ENCODE measurements at regions not wholly inside any gene's neighbourhood (a gene's known extent, or its start where the extent isn't known, plus 50 kb on each side); places are given as distances from the start of the nearest gene placed in this dataset.
A peak's percentile ranks its signal among the peaks of the same experiment; 100 is the strongest.

- H3K4me3 ChIP-seq = no peak overlapping the region
- DNase-seq (ENCODE audit: low spot score) = no peak
- no peak overlapping the region for H3K27ac ChIP-seq
- TF ChIP-seq, protein P1, sequence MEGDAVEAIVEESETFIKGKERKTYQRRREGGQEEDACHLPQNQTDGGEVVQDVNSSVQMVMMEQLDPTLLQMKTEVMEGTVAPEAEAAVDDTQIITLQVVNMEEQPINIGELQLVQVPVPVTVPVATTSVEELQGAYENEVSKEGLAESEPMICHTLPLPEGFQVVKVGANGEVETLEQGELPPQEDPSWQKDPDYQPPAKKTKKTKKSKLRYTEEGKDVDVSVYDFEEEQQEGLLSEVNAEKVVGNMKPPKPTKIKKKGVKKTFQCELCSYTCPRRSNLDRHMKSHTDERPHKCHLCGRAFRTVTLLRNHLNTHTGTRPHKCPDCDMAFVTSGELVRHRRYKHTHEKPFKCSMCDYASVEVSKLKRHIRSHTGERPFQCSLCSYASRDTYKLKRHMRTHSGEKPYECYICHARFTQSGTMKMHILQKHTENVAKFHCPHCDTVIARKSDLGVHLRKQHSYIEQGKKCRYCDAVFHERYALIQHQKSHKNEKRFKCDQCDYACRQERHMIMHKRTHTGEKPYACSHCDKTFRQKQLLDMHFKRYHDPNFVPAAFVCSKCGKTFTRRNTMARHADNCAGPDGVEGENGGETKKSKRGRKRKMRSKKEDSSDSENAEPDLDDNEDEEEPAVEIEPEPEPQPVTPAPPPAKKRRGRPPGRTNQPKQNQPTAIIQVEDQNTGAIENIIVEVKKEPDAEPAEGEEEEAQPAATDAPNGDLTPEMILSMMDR (IDR thresholded peaks at IDR 0.05) = no peak
Measured at GRCh38 chr2:12163866-12164265, 417.4 kb downstream of the LPIN1 start.

DNA sequence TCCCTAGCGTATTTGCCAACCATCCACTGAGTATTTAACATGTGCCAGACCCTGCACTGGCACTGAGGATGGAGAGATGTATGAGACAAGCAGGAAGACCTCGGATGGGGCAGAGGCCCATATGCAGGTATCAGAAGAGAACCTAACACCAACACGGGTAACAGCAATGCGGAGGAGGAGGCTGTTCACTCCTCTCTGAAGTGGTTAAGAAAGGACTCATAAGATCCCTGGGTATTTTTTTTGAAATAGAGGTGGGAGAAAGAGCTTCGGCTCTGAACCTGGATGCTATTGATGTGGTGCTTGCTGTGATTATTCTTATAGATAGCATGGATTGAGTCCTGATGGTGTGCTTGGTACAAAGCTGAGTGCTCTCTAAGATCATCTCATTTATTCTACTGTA, 418.3 kb downstream of the LPIN1 start:
- TF ChIP-seq, protein P1 (IDR thresholded peaks at IDR 0.05) = no peak
- Histone ChIP-seq H3K4me3 (no peak overlapping the region), H3K27ac (no peak overlapping the region)
- no peak for DNase-seq (ENCODE audit: low spot score)

DNA sequence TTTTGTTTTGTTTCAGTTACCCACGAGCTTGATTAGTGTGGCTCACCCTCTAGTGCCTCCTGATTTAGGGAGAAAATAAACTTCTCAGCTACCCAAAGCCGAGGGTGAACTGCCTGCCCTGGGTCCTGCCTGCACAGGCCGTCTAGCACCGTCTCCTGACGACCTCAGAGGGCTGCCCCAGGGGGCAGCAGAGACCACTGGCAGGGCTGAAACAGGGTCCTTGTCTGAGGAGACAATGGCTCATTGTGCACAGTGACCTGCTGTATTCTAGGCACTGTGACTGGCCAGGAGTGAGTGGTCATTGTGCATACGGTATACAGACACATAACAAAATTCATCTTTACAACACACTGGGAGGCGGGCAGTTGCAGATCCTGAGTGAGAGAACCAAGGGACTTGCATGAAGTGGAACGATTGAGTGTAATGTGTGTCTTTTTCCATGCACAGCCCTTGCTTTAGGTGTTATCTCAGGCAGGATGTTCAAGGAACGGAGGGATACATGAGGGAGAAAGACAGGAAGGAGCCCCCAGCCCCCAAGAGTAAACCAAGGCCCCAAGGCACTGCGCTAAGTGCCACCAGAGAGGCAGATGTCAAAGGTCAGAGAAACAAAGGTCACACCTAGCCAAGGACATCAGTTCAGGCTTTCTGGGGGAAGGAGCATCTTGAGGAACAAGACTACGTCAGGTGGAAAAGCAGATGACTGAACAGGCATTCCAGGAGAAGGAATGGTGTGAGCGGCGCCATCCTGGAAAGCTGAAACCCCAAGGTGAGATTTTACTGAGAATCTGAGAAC, 421.3 kb downstream of the LPIN1 start:
- no peak for DNase-seq (ENCODE audit: low spot score)
- Histone ChIP-seq H3K27ac (peak overlapping the region in 1 of 2 donors; percentile 42), H3K4me3 (no peak overlapping the region)
- TF ChIP-seq, protein P1 (IDR thresholded peaks at IDR 0.05) = no peak

DNA sequence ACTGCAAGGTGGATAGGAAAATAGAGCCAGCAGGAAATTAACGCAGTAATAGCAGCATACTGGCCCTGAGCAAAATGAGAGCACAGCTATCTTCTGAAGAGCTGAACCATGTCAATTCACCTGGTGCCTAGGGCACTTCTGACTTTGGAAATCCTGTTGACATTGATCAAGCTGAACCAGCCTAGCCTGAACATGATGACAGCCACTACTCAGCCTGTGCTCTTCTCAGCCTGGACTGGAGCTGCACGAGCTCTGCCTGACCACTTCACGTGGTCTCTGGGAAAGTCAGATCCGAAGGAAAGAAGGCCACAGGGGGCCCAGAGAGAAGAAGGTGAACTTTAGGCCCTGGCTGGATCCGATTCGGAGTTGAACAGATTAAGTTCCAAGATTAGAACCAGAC, 421.9 kb downstream of the LPIN1 start:
- no peak overlapping the region for H3K4me3 ChIP-seq
- peak overlapping the region in 1 of 2 donors; percentile 42 for H3K27ac ChIP-seq
- DNase-seq (ENCODE audit: low spot score) = no peak
- TF ChIP-seq, protein P1 (IDR thresholded peaks at IDR 0.05) = no peak

GRCh38 chr2:12168791-12169388, 422.5 kb downstream of the LPIN1 start:
- Histone ChIP-seq H3K27ac (peak overlapping the region in 1 of 2 donors; percentile 42), H3K4me3 (no peak overlapping the region)
- no peak for DNase-seq (ENCODE audit: low spot score)
- TF ChIP-seq, protein P1 (IDR thresholded peaks at IDR 0.05) = no peak

DNA sequence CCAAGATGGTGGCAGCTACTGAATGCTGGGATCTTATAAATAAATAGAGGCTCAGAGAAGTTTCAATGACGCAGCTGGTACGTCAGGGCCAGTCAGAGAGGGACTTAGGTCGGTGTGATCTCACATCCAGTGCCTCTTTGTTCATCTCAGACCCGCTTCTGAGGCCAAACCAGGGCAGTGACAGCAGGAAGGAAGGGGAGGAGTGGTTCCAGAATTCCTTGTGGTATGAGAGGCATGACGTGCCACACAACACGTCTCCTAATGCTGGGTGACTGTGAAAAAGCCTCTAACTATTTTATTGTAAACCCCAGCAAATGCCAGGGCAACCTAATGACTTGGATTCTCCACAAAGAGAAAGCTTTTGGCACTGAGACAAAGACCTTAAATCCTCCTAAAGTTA, 423.3 kb downstream of the LPIN1 start:
- H3K4me3 ChIP-seq = no peak overlapping the region
- TF ChIP-seq, protein P1 (IDR thresholded peaks at IDR 0.05) = no peak
- H3K27ac ChIP-seq = peak overlapping the region; percentile 41 to 42
- DNase-seq (ENCODE audit: low spot score) = no peak

GRCh38 chr2:12170121-12170520, 423.7 kb downstream of the LPIN1 start:
- DNase-seq (ENCODE audit: low spot score) = no peak
- TF ChIP-seq, protein P1 (IDR thresholded peaks at IDR 0.05) = no peak
- Histone ChIP-seq H3K27ac (peak overlapping the region; percentile 41 to 42), H3K4me3 (no peak overlapping the region)

Data from coronary artery (tissue), 2 donors.